Caco-2 (cell line): ENCODE measurements at regions not wholly inside any gene's neighbourhood (a gene's known extent, or its start where the extent isn't known, plus 50 kb on each side); places are given as distances from the start of the nearest gene placed in this dataset.

Experiments used
- BruUV-seq: library from RNA; stranded (reverse); fragments of 400-500 nt; replicated peaks from 2 replicates; lab custom pipeline; 2021; lab: Mats Ljungman, UMichigan
- CTCF ChIA-PET: fragments of 300-600 bp; sonication (Branson Sonifier 250); formaldehyde crosslinking; loops from one replicate; lab custom pipeline; 2022; ENCODE audit warnings: antibody characterized with exemption; lab: Charles Lee
- POLR2A ChIA-PET: fragments of 300-600 bp; sonication (Branson Sonifier 250); formaldehyde crosslinking; loops from one replicate; lab custom pipeline; 2022; ENCODE audit warnings: antibody characterized with exemption; lab: Charles Lee
- DNase-seq, 2 experiments: peaks; one replicate each; pipeline versions ENCODE4 v3.0.0 to v3.0.0-alpha.2; 2020 to 2022
- H3K27me3 ChIP-seq: replicated peaks from 2 replicates; pipeline ENCODE4 v1.6.0; 2011; ENCODE audit warnings: low read length; ENCODE audit not compliant: control insufficient read depth, insufficient read depth
- H3K36me3 ChIP-seq: 2 replicates; pipeline ENCODE4 v1.5.1; 2011; ENCODE audit warnings: low read length; ENCODE audit not compliant: control insufficient read depth, insufficient read depth
- H3K4me1 ChIP-seq: fragments of 250-450 bp; sonication (Bioruptor Pico); 2 replicates; pipeline ENCODE4 v1.5.1; 2020; ENCODE audit warnings: mild to moderate bottlenecking
- H3K4me3 ChIP-seq: 2 replicates; pipeline ENCODE4 v1.5.1; 2011; ENCODE audit warnings: low read depth, mild to moderate bottlenecking, control low read depth, low read length
- H3K9me3 ChIP-seq: fragments of 250-450 bp; sonication (Bioruptor Pico); 2 replicates; pipeline ENCODE4 v1.5.1; 2020; ENCODE audit warnings: mild to moderate bottlenecking, moderate library complexity
- H3K27ac Mint-ChIP-seq: one replicate; pipeline ENCODE4 v1.8.0; 2022; ENCODE audit warnings: mixed read lengths; ENCODE audit not compliant: unreplicated experiment
- H3K27me3 Mint-ChIP-seq: one replicate; pipeline ENCODE4 v1.8.0; 2022; ENCODE audit warnings: mixed read lengths; ENCODE audit not compliant: insufficient read depth, unreplicated experiment
- H3K36me3 Mint-ChIP-seq: one replicate; pipeline ENCODE4 v1.8.0; 2022; ENCODE audit warnings: mild to moderate bottlenecking, mixed read lengths; ENCODE audit not compliant: insufficient read depth, unreplicated experiment
- H3K4me1 Mint-ChIP-seq: one replicate; pipeline ENCODE4 v1.8.0; 2022; ENCODE audit warnings: low read depth, mixed read lengths; ENCODE audit not compliant: unreplicated experiment
- H3K4me3 Mint-ChIP-seq: one replicate; pipeline ENCODE4 v1.8.0; 2022; ENCODE audit warnings: mild to moderate bottlenecking, moderate library complexity, mixed read lengths; ENCODE audit not compliant: unreplicated experiment
- H3K9me3 Mint-ChIP-seq: one replicate; pipeline ENCODE4 v1.8.0; 2022; ENCODE audit warnings: mixed read lengths; ENCODE audit not compliant: unreplicated experiment
- CTCF ChIP-seq, 2 experiments: fragments of 200-600 bp in 1 of 2; IDR thresholded peaks; 1 replicate in 1 of 2; 2 replicates in 1 of 2; pipeline versions ENCODE4 v1.5.1 to v1.8.0; 2011 to 2022; ENCODE audit warnings: antibody characterized with exemption in 1 of 2, control low read depth in 1 of 2, inconsistent platforms in 1 of 2, low read depth in 1 of 2, low read length in 1 of 2, mild to moderate bottlenecking in 1 of 2, moderate library complexity in 1 of 2; ENCODE audit not compliant: insufficient read depth in 1 of 2, severe bottlenecking in 1 of 2, unreplicated experiment in 1 of 2
- intact Hi-C: fragments of 100-400 bp; cut with micrococcal nuclease; formaldehyde crosslinking; loops from one replicate; pipeline ENCODE4 v1.10.0; 2022; ENCODE audit not compliant: unreplicated experiment

- H3K27me3 Mint-ChIP-seq: peaks cover 2% of the 10 kb centered on the region
- H3K4me3 ChIP-seq: no peak overlapping the region
Observed at GRCh38 chr12:4051596-4051995, 178.4 kb upstream of the PARP11 start.

GRCh38 chr12:4050340-4050739 lies 177.1 kb upstream of the PARP11 start:
- BruUV-seq: no TSS peak
- H3K27me3 ChIP-seq: peaks cover 1% of the 10 kb centered on the region; the same call in 1 of the 2 replicates
- H3K9me3 ChIP-seq: no peaks in the 10 kb centered on the region
- Mint-ChIP-seq H3K27ac (no peak overlapping the region), H3K4me1 (peaks cover 8% of the 10 kb centered on the region), H3K4me3 (no peak overlapping the region), H3K27me3 (peaks cover 2% of the 10 kb centered on the region), H3K9me3 (no peaks in the 10 kb centered on the region), H3K36me3 (no peaks in the 10 kb centered on the region)
- no peaks in the 10 kb centered on the region for H3K36me3 ChIP-seq
- intact Hi-C loops: no loop called here
- ChIA-PET CTCF (interaction anchor here (1.5 kb wide), 1 partner anchor 12 kb away, joined by 3 read pairs; no protein-coding TSS in a partner anchor), POLR2A (no interaction called here)
- no peak for TF ChIP-seq CTCF (IDR thresholded peaks at IDR 0.05; ENCODE audit: insufficient read depth in 1 of 2, low read depth in 1 of 2, low read length in 1 of 2, severe bottlenecking in 1 of 2, unreplicated experiment in 1 of 2)
- H3K4me1 ChIP-seq: no peaks in the 10 kb centered on the region
- no peak overlapping the region for H3K4me3 ChIP-seq
- no peak for DNase-seq

More at GRCh38 chr12:4051596-4051995, 178.4 kb upstream of the PARP11 start:
- intact Hi-C loops: no loop called here
- Mint-ChIP-seq H3K27ac (no peak overlapping the region), H3K4me3 (no peak overlapping the region), H3K36me3 (no peaks in the 10 kb centered on the region), H3K9me3 (no peaks in the 10 kb centered on the region), H3K4me1 (peaks cover 2% of the 10 kb centered on the region)
- Histone ChIP-seq H3K9me3 (no peaks in the 10 kb centered on the region), H3K4me1 (no peaks in the 10 kb centered on the region), H3K36me3 (no peaks in the 10 kb centered on the region), H3K27me3 (peaks cover 1% of the 10 kb centered on the region; the same call in 1 of the 2 replicates)
- ChIA-PET CTCF (no interaction called here), POLR2A (no interaction called here)
- TF ChIP-seq CTCF (IDR thresholded peaks at IDR 0.05; ENCODE audit: insufficient read depth in 1 of 2, low read depth in 1 of 2, low read length in 1 of 2, severe bottlenecking in 1 of 2, unreplicated experiment in 1 of 2): no peak
- DNase-seq: no peak
- BruUV-seq: no TSS peak

GRCh38 chr12:4049298-4050080 lies 176.3 kb upstream of the PARP11 start:
- ChIA-PET POLR2A (no interaction called here), CTCF (interaction anchor here (1.5 kb wide), 1 partner anchor 12 kb away, joined by 3 read pairs; no protein-coding TSS in a partner anchor)
- H3K27me3 ChIP-seq: peaks cover 1% of the 10 kb centered on the region; the same call in 1 of the 2 replicates
- H3K36me3 ChIP-seq: no peaks in the 10 kb centered on the region
- Mint-ChIP-seq H3K27me3 (peaks cover 2% of the 10 kb centered on the region), H3K36me3 (no peaks in the 10 kb centered on the region), H3K9me3 (no peaks in the 10 kb centered on the region), H3K4me1 (peaks cover 8% of the 10 kb centered on the region), H3K4me3 (no peak overlapping the region), H3K27ac (no peak overlapping the region)
- no peak for DNase-seq
- H3K9me3 ChIP-seq: no peaks in the 10 kb centered on the region
- intact Hi-C loops: no loop called here
- no peaks in the 10 kb centered on the region for H3K4me1 ChIP-seq
- no TSS peak for BruUV-seq
- no peak for TF ChIP-seq CTCF (IDR thresholded peaks at IDR 0.05; ENCODE audit: insufficient read depth in 1 of 2, low read depth in 1 of 2, low read length in 1 of 2, severe bottlenecking in 1 of 2, unreplicated experiment in 1 of 2)
- H3K4me3 ChIP-seq: no peak overlapping the region
